ENCODE measurements at regions not wholly inside any gene's neighbourhood (a gene's known extent, or its start where the extent isn't known, plus 50 kb on each side); places are given as distances from the start of the nearest gene placed in this dataset.

- FAIRE-seq = no peak
Measured at GRCh38 chr4:16993956-16994840, 95.8 kb upstream of the LDB2 start.

- FAIRE-seq = no peak
Measured at GRCh38 chr4:16992566-16993225, 94.3 kb upstream of the LDB2 start.

- FAIRE-seq = no peak
Measured at GRCh38 chr4:16991450-16991849, 93.0 kb upstream of the LDB2 start.

- FAIRE-seq = no peak
Measured at GRCh38 chr4:16989371-16989770, 90.9 kb upstream of the LDB2 start.

GRCh38 chr4:16988814-16989213, 90.4 kb upstream of the LDB2 start:
- no peak for FAIRE-seq

- FAIRE-seq = no peak
Measured at GRCh38 chr4:16977081-16977480, 78.6 kb upstream of the LDB2 start.

GRCh38 chr4:16969696-16970135, 71.3 kb upstream of the LDB2 start:
- FAIRE-seq = no peak

GRCh38 chr4:16967722-16968121, 69.3 kb upstream of the LDB2 start:
- FAIRE-seq = peak; percentile 63

GRCh38 chr4:16959305-16959704, 60.9 kb upstream of the LDB2 start:
- FAIRE-seq = no peak

GRCh38 chr4:16952896-16953630, 54.6 kb upstream of the LDB2 start:
- FAIRE-seq = no peak

GRCh38 chr4:16952462-16952871, 54.0 kb upstream of the LDB2 start:
- no peak for FAIRE-seq
